AML-193 (cell line): ENCODE measurements at regions not wholly inside any gene's neighbourhood (a gene's known extent, or its start where the extent isn't known, plus 50 kb on each side); places are given as distances from the start of the nearest gene placed in this dataset.

Experiments used
- DNase-seq, 2 experiments: peaks; one replicate each; lab custom pipeline; 2025; lab: John Stamatoyannopoulos, UW

DNA sequence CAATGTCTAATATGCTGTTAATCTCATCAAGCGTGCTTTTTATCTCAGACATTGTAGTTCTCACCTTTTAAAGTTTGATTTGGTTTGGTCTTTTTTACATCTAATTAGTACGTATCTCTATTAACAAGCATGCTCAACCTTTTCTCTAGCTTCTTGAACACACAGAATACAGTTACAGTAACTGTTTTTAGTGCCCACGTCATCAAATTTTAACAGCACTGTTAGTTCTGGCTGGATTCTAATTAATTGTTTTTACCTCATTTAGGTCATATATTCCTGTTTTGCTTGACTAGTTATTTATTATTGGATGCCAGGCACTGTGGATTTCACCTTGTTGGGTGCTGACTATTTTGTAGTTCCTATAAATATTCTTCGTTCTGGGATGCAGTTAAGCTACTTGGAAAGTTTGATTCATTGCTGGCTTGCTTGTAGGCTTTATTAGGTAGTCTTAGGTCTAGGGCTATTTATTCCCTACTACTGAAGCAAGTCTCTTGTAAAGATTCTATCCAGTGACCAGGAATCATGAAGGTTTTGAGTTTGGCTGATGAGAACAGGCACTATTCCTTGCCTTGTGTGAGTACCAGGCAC lies 263.0 kb downstream of the ETAA1 start:
- no peak for DNase-seq

DNA sequence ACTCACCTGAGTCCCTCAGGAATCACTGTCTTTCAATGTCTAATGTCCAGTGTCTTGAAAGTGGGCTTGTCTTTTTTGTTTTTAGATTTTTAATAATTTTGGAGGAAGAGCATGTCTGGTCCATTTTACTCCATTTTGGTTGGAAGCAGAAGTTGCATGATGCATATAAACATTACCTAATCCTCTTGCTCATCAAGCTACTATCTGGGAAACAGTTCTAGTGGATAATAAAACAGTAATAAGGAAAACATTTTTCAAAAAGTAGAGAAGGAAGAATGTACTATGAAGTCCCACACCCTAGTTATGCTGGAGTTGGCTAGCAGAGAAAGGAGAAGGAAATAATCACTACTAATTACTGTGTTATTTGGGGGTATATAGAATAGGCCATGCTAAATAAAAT lies 263.7 kb downstream of the ETAA1 start:
- no peak for DNase-seq

DNA sequence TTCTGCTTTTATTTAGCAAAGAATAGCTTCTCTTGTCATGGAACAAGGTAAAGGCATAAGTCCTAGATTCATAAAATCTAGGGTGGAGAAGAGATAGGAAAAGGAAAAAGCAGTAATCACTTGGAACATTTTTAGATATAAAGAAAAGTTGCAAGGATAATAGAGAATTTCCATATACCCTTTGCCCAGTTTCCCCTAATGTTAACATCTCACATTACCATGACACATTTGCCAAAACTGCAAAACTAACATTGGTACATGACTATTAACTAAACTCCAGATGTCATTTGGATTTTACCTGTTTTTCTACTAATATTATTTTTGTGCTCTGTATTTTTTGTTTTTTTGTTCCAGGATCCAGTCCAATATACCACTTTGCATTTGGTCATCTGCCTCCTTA lies 265.1 kb downstream of the ETAA1 start:
- DNase-seq = no peak

DNA sequence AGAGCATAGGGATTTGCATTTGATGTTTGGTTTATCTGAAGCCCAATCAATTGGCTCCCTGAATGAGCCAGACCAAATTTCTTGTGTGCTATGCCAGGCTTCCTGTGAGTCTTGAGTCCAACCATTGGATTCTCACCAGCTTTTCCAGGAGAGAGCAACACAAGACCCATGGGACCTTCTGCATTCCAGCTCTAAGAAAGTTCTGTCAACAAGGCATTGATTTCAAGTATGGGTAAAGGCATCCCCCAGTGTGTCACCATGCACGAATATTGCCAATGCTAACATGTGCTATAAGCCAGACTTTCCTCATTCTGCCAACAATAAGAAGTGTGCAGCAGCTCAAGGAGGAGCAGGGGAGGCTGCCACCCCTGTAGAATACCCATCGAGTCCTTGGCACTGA lies 266.6 kb downstream of the ETAA1 start:
- no peak for DNase-seq

DNA sequence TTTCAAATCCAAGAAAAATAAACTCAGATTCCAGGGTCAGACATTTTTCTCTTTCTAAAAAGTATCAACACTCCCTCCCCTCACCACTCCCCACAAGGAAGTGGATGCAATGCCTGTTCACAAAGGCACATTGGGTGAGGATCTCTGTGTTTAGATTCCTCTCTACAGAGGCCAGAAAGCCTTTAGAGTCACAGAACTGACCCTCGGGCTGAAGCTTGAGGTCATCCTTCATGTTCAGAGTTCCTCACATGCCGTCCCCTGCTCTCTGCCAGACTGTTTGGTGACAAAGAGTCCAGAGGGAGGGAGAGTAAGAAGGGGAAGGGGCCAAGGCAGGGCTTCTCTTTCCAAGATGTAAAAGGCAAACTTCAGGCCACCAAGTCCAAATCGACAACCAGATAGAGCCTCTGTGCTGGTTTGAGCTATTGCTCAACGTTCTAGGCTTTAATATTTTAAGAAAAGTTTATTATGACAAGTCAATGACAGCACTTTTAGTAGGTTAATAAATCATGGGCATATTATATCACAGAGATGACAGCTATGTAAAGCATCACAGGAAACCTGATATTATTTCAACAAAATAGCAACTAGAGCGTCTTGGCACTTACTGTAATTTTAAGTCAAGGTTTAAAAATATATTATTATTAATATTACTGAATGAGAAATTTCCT lies 269.4 kb downstream of the ETAA1 start:
- no peak for DNase-seq

DNA sequence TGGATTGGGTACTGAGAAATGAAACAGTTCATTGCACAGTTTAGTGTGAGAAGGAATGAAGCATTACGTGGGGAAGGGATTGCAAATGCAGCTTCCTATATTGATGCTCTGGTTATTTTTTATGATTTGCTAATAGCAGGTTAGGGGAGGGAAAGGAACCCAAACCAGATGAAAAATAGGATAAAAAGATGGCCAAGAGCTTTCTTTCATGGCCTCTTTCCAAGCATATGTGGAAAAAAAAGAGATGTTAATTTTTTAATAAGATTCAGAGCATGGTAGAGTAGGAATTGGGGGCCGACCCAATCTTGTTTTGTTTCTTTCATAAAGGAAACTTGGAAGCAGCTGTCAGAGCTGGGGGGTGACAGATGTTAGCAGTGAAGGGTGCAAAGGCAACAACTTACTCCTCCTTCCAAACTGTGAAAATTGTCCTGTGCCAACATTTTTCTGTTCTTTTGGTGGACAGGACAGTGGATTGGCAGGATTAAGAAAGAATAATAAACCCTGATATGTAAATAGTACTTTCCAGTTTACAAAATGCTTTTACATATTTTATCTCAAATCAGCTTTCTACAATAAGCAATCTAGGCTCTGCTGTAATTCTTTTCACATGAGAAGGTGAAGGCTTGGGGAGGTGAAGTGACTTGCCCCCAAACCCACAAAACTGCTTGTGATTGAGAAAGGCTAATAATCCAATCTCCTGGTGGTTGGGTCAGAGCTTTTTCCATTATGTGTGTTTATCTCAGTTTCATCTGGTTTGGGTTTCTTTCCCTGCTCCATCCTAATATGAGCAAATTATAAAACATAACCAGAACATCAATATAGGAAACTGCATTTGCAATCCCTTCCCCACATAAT lies 270.1 kb downstream of the ETAA1 start:
- no peak for DNase-seq

DNA sequence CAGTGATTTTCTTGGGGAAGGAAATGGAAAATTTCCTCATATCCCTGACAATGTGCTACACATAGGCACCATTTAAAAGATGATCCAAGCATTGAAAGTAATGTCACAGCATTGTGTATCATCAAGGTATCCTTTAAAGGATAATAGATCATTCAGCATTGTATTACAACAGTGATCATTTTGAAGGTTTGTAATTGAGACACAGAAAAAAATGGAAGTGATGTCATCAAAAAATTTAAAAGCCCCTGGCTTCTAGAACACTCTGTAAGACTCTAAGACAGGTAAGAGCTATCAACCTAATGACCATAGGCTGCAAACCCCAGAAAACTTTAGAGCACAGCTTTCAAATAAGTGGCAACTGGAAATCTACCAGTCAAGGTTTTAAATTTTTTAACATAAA lies 271.4 kb downstream of the ETAA1 start:
- DNase-seq = no peak

DNA sequence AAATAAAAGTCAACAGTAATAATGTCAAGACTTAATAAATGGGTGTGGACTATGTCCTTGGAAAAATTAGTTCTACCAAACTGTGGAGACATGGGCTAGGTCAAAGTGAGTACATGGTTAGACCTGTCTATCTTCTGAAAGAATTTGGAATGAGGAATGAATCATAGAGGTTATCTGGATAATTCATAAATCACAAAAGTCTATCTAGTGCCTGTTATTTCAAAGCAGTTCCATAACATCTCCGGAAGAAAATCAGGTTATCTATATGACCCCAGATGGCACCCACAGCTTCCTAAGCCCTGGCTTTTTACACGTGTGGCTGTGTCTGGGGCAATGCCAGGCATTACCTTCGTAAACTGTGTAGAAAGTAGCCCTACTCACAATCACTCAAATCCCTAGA lies 272.0 kb downstream of the ETAA1 start:
- no peak for DNase-seq

DNA sequence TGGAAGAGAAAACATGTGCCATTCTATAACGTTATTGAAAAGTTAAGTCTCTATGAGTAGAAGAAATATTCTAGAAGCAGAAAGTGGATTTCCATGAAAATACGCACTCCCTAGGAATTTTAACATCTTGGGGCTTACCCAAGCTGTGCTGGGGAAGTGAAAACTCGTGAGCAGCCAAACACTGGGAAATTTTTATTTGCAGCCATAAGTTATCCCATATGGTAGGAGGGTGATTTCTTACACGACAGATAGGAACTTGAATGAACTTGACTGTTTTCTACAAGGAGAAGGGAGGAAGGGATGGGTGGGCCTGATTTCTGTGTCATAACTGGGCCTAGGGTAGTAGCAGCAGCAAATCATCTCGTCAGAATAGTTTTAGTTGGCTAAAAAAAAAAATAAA lies 272.6 kb downstream of the ETAA1 start:
- no peak for DNase-seq

DNA sequence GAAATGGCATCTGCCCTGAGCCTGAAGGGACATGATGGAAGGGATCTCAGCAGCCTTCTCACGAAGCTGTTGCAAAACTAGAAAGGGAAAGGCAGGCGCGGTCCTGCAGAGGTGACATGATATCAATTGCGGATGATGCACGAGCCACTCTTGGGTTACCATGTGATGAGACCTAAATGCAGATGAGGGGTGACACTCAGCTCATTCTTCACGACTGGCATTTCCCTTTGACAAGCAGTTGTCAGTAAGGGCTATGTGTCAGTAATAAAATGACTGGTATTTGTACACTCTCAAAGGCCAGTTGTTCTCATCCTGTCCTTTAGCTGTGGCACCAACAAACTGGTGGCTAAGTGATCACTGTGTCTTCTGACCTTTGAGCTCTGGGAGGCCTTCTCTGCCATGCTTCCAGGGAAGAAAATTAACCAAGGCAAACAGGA lies 273.6 kb downstream of the ETAA1 start:
- no peak for DNase-seq

DNA sequence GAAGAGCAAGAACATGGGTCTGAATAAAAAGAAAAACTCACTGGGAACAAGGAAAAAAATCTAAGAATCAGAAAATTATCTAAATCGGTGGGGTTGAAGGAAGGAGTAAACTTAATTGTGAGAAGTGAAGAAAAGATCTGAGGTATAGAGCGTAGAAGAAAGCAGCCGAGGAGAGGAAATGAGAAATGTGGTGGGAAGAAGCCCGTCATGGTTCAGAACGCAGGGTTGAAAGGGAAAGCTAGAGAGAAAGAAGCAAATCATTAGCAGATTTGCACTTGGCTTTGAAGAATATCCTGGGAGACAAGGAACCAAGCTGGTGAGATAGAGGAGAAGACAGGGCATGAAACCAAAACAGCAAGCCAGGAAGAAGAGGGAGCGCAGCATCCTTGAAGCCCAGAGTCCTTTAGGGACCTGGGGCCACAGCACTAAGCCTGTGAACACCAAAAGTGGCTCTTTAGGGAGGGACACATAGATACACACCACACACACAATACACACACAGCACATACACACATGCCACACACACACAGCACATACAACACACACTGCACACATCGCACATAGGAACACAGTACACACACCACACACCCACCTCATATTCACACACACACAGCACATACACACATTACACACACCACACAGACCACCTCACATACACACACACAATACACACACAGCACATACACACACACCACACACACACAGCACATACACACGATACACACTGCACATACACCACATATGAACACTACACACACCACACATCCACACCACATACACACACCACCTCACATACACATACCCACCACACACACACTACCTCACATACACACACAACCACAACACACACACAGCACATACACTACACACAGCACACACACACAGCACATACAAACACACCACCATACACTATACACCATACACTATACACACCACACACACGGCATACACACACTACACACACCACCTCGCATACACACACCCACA lies 274.6 kb downstream of the ETAA1 start:
- no peak for DNase-seq

DNA sequence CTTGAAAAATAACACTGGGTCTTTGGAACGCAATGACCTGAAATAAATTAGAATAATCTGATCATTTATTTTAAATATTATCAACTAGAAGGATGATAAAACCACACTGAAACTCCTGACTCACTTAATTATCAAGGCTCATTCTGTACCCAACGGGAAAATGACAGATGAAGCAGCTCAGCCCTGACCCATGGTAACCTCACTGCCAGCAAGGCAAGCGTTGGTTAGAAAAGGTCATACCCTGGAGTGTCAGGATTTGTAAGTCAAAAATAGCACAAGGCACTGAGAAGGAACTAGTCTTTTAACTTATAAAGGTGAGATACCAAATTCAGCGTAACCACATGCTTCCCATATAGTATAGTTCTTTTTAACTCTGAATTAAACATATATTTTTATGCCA lies 277.5 kb downstream of the ETAA1 start:
- no peak for DNase-seq

DNA sequence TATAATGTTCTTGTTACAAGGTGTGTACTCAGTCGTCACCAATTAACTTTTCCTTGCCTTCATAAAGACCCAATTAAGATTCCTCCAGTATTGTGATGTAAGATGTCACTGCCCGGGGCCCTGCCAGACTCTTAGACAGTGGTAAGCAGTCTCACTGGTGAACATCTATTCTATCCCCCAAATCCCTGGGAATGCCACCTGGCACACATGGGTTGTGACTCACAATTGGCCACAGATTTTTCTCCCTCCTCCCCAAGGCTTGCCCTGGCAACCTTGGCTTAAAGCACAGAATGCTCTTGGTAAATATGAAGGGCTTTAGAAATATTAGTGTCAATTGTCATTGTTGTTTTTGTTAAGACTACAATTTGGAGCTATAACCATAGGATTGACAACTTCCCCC lies 287.9 kb downstream of the ETAA1 start:
- DNase-seq = no peak

DNA sequence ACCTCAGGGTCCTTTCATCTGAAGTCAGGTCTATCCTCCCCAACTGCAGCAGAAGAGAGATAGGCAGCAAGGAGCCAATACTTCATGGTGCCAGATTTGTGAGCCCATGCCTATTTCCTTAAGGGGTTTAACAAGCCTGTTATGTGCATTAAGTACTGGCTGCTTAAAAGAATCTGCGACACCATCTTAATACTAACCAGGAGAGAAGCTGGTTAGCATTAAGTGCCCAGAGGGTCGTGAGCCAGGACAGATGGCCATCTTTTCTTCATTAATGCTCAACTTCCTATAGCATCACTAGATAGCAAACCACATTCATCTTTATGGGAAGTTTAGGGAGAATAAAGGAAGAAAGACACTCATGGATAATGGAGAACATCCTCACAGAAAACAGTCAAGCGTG lies 289.1 kb downstream of the ETAA1 start:
- DNase-seq = no peak

DNA sequence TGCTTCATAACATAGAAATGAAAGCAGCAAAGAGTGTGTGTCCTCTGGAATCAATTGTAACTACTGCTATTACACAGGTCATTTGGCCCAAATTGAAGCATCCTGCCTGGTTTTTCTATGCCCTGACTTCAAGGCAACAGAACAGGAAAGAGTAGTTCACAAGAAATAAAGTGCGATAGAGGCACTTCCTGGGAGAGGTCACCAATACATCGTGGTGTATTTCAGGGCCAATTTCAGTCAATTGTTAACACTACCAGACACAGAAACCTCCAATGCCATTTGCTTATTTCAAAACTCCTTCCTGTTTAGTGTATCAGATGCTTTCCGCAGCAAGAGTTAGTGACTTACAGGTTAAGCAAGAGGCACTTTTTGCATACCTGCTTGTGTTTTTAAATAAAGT lies 292.1 kb downstream of the ETAA1 start:
- no peak for DNase-seq

DNA sequence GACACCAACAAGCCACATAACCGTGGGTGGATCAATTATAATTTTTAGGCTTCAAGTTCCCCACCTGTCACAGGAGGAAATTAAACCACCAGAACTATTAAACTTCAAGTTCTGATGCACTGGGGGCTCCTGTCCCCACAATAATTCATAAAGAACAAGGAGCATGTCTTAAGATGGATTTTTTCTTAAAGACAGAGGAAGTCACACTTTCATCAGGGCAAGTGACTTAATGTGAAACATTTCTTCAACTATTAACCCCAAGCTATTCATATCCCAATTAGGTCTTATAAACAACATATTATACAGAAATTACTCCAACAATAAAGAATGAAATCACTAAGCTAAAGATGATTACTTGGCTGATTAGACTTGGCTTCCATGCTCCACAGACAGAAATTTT lies 292.5 kb downstream of the ETAA1 start:
- no peak for DNase-seq

DNA sequence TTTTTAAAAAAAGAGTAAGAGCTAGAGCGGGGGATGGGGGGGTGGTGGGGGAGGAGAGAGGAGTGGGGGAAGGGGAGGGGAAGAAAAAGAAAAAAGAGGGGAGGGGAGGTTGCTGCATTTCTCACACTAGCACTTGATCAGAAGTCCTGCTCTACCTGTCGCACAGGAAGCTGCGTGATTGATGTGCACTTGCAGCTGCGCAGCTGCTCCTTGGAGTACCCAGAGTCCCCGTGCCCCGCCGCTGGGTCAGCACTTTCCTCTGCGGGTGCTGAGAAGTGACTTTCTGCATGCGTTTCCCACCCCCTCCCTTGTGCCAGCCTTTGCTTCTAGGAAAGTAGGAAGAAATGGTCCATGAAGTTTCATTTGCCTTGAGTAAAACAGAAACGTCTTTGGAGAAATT lies 297.3 kb downstream of the ETAA1 start:
- DNase-seq = no peak

DNA sequence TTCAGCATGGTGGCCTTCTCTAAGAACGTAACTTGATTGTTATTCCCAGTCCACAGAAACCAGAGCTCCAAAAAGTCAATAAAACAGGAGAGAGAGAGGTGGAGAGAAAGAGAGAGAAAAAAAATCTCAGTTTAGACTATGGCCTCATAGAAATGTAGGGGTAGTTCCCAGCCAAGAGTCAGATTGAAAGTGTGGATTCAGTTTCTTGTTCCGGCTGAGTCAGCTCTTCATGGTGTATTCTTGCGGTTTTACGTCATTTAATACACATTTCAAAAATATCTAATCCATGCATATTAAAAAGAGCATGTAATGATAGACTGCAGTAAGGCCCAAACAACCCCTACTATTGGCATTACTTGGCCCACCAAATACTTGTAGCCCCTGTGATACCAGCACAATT lies 303.9 kb downstream of the ETAA1 start:
- DNase-seq = no peak

DNA sequence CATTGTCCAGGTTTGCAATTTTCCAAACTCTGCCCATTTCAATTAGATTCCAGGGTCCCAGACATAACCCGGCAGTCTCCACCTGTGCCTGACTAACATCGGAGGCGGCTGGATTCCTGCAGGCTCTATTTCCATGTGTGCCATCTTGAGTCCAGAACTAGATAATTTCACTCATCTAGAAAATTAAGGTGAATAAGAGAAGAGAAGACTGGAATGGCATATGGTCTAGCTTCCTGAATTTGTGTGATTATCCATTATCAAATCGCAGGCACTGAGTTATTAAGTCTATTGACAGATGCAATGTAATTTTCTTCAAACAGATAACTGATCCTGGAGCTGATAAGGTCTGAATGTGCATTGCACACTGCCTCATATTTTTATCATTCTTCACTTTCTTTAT lies 305.2 kb downstream of the ETAA1 start:
- DNase-seq = no peak

DNA sequence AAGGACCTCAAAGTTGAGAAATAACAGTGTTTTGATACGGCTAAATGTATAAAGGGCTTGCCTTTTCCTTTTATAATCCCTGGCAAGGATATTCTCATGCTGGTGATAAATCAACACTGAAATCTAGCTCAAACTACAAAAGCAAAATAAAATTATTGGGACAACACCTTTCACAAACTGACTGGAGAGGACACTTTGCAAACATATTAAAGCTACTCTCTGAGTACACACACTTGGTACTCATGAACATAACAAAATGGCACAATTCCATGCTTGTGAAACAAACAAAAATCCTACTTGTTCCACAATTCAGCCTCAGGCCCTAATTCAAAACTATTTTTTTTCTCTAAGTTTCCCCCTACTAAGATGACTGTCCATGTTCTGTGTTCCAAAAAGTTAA lies 305.8 kb downstream of the ETAA1 start:
- DNase-seq = no peak

DNA sequence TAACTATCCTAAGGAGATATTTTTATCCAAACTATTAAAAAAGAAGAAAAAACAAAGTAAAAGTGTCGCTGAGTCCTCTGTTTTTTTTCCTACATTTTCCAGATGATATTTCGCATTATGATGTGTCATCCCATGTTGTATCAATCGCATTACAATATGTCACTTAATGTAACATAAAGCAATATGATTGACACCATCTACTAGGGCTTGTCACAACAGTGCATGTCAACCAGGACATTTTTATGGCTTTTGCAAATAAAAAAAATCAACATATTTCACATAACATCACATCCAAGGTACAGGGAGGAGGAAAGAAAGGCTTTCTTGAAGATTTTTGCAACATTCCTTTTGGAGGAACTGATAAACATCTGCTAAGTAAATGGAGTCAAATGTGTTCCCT lies 308.9 kb downstream of the ETAA1 start:
- DNase-seq = no peak

DNA sequence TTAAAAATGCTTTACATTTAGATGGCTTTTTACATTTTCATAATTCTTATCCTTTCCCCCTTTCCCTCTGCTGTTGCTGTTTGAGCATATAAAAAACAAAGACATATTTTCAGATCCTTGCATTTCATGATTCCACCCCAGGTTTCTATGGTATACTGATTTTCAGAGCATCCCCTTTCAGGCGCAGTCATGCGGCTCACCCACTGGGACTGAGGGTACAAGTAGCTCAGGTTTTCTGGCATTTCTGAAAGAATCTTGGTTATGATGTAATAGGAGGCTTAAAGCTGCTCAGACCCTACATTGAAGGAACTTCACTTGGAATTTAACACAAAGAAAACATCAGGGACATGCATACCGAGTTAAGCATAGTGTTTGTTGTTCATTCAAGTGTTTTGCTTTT lies 310.8 kb downstream of the ETAA1 start:
- DNase-seq = no peak
